T-helper 2 cell treated with Interferon-gamma antibody and Interleukin-4, amounts not matched to agents 100 ng/mL and 5 ng/mL, for 36 hours (primary cell): ENCODE measurements at regions not wholly inside any gene's neighbourhood (a gene's known extent, or its start where the extent isn't known, plus 50 kb on each side); places are given as distances from the start of the nearest gene placed in this dataset.
"Not testable (repeated sequence)": the region's sequence is repeated elsewhere in the genome, so short reads cannot be mapped to it uniquely, and the experiment has no call there.

Experiments
- intact Hi-C: fragments of 100-400 bp; cut with micrococcal nuclease; formaldehyde crosslinking; loops from one replicate; pipeline ENCODE4 v1.15.1; 2023

GRCh38 chr6:84581494-84582259, 182.7 kb downstream of the TBX18 start:
- intact Hi-C loops = no loop called here

GRCh38 chr6:84579404-84579803, 185.0 kb downstream of the TBX18 start:
- intact Hi-C loops = no loop called here

- intact Hi-C loops = no loop called here
Measured at GRCh38 chr6:84576029-84576428, 188.4 kb downstream of the TBX18 start.

- intact Hi-C loops = no loop called here
Measured at GRCh38 chr6:84575264-84575663, 189.1 kb downstream of the TBX18 start.

GRCh38 chr6:84569882-84570281, 194.5 kb downstream of the TBX18 start:
- intact Hi-C loops = no loop called here

- intact Hi-C loops = no loop called here
Measured at GRCh38 chr6:84568971-84569370, 195.4 kb downstream of the TBX18 start.

- intact Hi-C loops = not testable (repeated sequence)
Measured at GRCh38 chr6:84565718-84566117, 198.7 kb downstream of the TBX18 start.

- intact Hi-C loops = no loop called here
Measured at GRCh38 chr6:84560436-84561390, 203.7 kb downstream of the TBX18 start.

GRCh38 chr6:84556541-84557335, 207.7 kb downstream of the TBX18 start:
- intact Hi-C loops = no loop called here

GRCh38 chr6:84554706-84555105, 209.7 kb downstream of the TBX18 start:
- intact Hi-C loops = no loop called here

GRCh38 chr6:84554074-84554473, 210.3 kb downstream of the TBX18 start:
- intact Hi-C loops = no loop called here

- intact Hi-C loops = no loop called here
Measured at GRCh38 chr6:84553527-84553926, 210.9 kb downstream of the TBX18 start.

GRCh38 chr6:84551797-84552196, 212.6 kb downstream of the TBX18 start:
- intact Hi-C loops = no loop called here

- intact Hi-C loops = no loop called here
Measured at GRCh38 chr6:84549917-84550316, 214.5 kb downstream of the TBX18 start.

GRCh38 chr6:84547341-84547801, 217.0 kb downstream of the TBX18 start:
- intact Hi-C loops = no loop called here

- intact Hi-C loops = no loop called here
Measured at GRCh38 chr6:84546427-84546914, 217.9 kb downstream of the TBX18 start.

GRCh38 chr6:84539122-84539856, 225.1 kb downstream of the TBX18 start:
- intact Hi-C loops = no loop called here

GRCh38 chr6:84536885-84537638, 227.3 kb downstream of the TBX18 start:
- intact Hi-C loops = no loop called here

- intact Hi-C loops = no loop called here
Measured at GRCh38 chr6:84528201-84528600, 236.2 kb downstream of the TBX18 start.

GRCh38 chr6:84526631-84527030, 237.8 kb downstream of the TBX18 start:
- intact Hi-C loops = no loop called here
